NCI-H2196 (cell line): ENCODE measurements at regions not wholly inside any gene's neighbourhood (a gene's known extent, or its start where the extent isn't known, plus 50 kb on each side); places are given as distances from the start of the nearest gene placed in this dataset.

Experiments
- DNase-seq: peaks from one replicate; lab custom pipeline; 2025; ENCODE audit not compliant: unreplicated experiment; lab: John Stamatoyannopoulos, UW

GRCh38 chr4:73001885-73002284 lies 67.6 kb downstream of the COX18 start:
- DNase-seq = no peak

DNA sequence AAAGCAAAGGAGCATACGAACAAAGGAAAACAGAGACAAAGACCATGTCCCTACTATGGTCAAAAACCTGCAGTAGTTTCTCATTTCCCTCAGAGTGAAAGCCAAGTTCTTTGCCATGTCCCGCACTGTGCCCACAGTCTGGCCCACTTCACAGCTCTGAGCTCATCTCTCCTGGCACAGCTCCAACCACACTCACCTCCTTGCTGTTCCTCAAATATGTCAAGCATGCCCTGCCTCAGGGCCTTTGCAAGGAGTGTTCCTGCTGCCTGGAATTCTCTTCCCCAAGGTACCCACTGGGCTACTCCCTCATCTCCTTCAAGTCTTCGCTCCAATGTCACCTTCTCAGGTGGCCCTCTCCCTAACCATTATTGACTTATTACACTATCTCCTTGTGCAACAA lies 72.1 kb downstream of the COX18 start:
- no peak for DNase-seq

DNA sequence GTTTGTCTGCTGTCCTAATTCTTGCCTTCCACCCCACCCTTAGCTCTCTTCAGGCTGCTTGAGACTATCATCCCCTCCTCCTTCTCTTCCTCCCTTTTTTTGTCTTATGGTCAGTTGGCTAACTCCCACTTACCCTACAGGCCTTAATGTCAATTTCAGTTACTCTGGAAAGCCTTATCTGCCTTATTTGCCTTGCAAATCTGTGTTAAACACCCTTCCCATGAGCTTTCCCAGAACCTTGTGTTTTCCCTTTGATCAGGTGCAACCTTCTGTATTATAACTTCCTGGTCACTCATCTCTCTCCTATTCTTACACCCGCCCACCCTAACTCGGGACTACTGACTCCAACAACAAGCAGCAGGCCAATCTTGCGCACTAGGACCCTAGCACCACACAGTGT lies 74.8 kb downstream of the COX18 start:
- no peak for DNase-seq

- DNase-seq = no peak
These were observed 75.6 kb downstream of the COX18 start for GRCh38 chr4:72993876-72994275.

DNA sequence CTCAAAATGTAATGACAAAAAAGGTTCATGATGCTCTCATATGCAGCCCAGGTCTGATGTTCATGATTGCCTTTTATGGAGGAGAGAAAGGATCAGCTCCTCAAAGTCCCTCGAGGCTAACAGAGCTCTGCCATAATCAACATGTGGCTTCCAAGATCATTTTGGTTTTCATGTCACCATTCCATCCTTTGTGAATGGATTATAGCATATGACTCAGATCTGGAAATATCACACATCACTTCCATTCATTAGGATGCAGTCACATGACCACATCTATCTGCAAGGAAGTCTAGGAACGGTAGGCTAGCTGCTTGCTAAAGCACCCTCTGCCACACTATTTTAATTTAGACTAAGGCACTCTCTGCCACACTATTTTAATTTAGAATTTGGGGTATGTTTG lies 77.6 kb downstream of the COX18 start:
- no peak for DNase-seq

DNA sequence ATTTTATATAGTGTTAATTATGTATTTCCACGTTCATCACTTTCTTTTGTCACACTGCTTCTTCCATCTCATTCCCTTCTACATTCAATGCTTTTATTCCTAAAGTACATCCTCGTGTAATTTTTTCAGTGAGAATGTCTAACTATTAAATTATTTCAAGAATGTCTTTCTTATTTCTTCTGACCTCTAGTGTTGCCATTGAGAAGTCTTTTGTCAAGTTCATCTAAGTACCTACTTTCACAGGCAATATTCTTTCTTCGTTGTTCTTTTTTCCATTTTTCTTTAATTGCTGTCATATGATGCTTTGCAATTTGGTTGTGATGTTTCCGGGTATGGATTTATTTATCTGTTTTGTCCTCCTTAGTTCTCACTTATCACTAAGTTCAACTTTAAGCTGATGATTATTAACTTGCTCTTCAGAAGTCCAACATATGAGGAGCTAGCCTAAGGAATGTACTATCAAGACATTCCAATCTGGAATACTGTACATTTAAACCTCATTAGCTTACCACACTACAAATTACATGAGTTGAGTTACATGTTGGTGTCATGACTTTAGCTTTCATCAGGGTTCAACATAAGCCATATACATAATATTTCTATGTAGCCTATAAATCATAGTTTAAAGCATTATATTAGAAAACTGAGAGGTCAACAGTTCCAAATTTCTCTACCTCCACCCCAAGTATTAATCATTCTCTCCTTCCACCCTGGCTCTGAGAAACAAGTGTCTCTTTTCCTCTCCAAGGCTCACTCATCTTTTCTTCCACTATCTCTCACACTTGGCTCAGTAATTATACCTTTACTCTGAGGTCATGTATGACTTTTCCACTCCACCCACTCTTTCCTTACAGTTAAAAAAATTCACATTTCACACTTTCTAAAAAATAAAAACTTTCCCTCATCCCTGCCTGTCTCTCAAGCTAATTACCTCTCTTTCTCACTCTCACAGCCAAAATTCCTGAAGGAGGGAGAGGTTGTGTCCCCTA lies 81.5 kb downstream of the COX18 start:
- DNase-seq = no peak

DNA sequence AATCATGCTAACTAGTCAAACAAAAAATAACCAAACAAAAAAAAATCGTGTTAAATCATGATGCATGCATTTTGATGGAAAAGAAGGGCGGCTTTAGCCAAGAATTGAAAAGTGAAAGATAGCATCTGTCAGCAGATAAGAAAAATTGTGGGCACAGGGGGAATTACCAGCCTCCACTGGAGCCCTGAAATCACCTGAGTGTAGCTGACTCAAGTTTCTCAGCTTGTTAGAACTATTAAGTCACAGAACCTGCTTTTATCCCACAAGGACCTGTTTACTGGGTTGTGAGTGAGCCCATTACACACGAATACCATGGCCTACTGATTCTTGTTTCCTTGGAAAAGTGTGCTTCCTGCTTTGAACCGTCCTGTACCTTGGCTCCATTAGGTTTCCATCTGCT lies 85.2 kb downstream of the COX18 start:
- no peak for DNase-seq

DNA sequence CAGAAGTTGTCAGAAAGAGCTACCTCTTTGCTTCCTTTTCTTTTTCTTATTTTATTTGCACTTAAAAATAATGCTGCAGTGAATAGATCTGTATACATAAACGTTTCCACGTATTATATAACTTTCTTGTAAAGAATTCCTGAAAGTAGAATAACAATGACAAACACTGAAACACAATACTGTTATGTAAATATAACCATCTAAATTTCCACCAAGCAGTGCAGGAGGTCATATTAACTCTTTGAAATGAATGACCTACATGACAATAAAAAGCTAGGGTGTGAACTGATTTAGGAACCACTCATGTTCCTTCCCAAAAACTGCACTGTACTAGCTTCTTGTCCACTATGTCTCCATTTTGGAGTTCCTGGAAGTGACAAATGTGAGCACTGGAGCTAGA lies 85.8 kb downstream of the COX18 start:
- no peak for DNase-seq

GRCh38 chr4:72977936-72978485 lies 91.5 kb downstream of the COX18 start:
- no peak for DNase-seq

DNA sequence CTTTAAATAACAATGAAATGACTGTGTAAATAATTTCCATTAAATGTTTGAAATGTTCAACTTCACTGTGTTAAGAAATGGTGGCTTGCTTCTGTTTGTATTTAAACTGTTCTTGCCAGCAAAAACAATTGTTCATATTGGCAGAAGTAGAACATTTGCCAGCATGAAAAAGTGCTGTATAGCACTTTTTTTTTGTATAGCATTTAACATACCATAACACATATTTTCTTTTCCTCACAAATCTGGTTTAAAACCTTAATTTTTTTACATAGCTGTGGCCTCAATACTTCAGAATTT lies 94.1 kb downstream of the COX18 start:
- DNase-seq = no peak

- DNase-seq = no peak
These were observed 94.6 kb downstream of the COX18 start for GRCh38 chr4:72974694-72975487.

DNA sequence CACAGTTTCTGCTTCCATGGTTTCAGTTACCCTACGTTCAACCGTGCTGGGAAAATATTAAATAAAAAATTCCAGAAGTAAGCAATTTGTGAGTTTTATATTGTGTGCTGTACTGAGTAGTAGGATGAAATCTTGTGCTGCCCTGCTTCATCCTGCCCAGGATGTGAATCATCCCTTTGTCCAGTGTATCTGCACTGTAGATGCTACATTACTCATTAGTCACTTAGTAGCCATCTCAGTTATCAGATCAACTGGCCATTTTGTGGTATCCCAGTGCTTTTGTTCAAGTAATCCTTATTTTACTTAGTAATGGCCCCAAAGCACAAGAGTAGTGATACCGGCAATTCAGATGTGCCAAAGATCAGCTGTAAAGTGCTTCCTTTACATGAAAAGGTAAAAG lies 97.9 kb downstream of the COX18 start:
- DNase-seq = no peak

DNA sequence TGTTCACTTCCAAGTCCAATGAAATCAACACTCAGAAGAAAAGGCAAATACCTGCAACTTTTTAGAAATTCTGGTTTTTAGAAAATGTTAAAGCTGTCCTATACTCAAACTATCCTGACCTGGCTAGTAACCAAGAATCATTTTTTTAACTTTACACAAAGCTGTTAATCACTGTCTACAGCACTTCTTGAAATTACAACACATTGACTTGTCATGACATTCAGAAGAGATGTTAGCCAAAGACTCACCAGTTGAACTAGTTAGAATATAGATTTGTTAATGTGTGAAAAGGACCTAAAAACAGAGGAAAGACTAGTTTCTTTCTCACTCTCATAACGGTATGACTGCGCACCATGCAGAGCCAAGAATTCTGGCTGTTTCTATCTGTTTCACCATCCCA lies 98.8 kb downstream of the COX18 start:
- no peak for DNase-seq

GRCh38 chr4:72969976-72970375 lies 99.5 kb downstream of the COX18 start:
- no peak for DNase-seq

DNA sequence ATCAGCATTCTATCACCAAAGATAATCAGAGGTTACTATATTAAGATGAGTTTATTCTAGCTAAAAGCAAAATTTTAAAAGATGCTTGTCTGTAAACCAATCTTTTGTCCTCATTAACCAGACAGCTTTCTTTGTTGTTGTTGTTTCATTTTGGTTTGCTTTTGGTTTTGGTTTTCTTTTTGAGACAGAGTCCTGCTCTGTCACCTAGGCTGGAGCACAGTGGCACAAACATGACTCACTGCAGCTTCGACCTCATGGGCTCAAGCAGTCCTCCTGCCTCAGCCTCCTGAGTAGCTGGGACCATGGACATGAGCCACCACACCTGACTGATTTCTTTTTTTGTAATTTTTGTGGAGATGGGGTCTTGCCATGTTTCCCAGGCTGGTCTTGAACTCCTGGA lies 102.9 kb downstream of the COX18 start:
- no peak for DNase-seq

- no peak for DNase-seq
These were observed 110.1 kb downstream of the COX18 start for GRCh38 chr4:72959411-72959810.

- DNase-seq = no peak
These were observed 114.7 kb downstream of the COX18 start for GRCh38 chr4:72954811-72955210.

DNA sequence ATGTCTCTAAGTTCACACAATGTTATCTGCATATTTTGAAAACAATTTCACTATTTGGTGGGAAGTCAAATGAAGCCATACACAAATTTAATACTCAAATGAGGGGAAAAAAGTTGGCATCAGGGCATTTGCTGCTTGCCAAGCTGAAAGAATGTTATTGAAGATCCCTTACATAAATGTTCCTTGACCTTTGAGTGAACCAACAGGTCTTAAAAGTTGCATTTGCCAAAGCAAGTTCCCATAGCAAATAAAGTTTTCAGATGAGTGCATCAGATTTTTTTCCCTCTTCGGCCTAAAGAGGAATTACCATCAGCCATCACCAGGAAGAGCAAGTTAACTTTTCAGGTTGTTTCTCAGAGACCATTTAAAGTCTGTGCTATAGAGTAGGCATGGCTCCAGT lies 115.9 kb downstream of the COX18 start:
- DNase-seq = no peak

GRCh38 chr4:72951628-72952027 lies 117.9 kb downstream of the COX18 start:
- DNase-seq = no peak

DNA sequence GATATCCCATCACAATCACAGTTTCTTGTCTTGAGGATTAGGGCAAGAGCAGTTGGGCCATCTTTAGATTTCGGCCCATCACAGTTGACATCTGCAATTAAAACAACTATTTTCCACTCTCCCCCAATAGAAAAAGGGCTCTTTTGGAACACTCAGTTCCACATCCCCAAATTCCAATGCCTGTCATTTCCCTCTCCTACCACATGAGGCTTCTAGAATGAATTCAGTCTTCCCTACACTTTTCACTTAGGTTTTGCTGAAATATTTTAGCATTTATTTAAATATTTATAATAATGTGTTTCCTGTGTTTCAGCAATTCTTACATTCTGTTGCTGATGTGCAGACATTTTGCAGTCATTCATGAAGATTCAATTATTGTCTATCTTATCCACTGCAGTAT lies 118.4 kb downstream of the COX18 start:
- DNase-seq = no peak

- no peak for DNase-seq
These were observed 121.4 kb downstream of the COX18 start for GRCh38 chr4:72948080-72948479.

DNA sequence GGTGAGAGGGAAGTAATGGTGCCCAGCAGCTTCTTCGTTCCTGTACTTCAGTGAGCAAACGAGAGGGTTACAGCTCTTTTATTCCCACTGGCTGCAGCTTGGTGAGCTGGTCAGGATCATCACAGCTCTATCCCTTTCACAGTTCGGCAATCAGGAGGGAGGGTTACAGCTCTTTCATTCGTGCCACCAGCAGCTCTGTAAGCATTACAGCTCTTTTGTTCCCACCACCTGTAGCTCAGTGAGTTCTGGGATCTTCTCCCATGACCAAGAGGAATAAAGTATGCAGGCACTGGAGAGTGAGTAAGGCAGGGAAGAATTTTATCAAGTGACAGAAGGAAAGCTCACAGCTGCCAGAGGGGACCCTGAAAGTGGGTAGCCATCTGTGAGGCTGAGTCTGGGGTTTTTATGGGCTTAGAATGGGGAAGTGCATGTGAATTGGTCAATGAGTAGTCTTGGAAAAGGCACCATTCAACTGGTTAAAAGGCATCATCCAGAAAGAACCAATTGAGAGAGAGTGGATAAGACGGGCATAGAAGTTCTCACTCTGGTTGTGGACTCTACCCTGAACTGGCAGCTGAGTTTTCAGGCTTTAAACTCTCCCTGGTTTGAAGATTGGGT lies 123.7 kb downstream of the COX18 start:
- no peak for DNase-seq
